ENCODE measurements at regions not wholly inside any gene's neighbourhood (a gene's known extent, or its start where the extent isn't known, plus 50 kb on each side); places are given as distances from the start of the nearest gene placed in this dataset.

DNA sequence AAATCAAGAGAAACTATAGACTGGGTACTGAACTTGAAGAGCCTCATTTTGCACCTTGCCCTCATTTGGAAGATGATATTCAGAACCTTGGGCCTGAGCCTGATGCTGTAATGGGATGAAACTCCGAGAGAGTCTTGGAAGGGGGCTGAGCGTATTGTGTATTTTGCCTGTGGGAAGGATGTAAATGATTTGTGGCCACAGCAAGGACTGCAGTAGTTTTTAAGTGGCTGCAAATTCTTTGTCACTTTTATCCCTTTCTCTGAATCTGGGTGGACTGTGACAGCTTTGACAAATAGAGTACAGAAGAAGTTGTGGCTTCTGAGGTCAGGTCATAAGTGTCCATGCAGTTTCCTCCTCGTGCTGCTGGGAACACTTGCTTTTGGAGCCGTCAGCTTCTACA lies 221.2 kb downstream of the ADRA2A start:
- H2BK12ac ChIP-seq (ENCODE audit: insufficient read length, low read depth, low read length): no peak overlapping the region
- no peak overlapping the region for H3K4me2 ChIP-seq (ENCODE audit: insufficient read depth, insufficient read length, low read length)
- TF ChIP-seq, protein P1, sequence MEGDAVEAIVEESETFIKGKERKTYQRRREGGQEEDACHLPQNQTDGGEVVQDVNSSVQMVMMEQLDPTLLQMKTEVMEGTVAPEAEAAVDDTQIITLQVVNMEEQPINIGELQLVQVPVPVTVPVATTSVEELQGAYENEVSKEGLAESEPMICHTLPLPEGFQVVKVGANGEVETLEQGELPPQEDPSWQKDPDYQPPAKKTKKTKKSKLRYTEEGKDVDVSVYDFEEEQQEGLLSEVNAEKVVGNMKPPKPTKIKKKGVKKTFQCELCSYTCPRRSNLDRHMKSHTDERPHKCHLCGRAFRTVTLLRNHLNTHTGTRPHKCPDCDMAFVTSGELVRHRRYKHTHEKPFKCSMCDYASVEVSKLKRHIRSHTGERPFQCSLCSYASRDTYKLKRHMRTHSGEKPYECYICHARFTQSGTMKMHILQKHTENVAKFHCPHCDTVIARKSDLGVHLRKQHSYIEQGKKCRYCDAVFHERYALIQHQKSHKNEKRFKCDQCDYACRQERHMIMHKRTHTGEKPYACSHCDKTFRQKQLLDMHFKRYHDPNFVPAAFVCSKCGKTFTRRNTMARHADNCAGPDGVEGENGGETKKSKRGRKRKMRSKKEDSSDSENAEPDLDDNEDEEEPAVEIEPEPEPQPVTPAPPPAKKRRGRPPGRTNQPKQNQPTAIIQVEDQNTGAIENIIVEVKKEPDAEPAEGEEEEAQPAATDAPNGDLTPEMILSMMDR (conservative IDR thresholded peaks at IDR 0.05): no peak
- H3K4ac ChIP-seq (ENCODE audit: low read depth, low read length): no peak overlapping the region
- no peaks in the 10 kb centered on the region for H3K79me1 ChIP-seq (ENCODE audit: insufficient read depth, low read depth, low read length, poor library complexity, severe bottlenecking)
- H3K56ac ChIP-seq (ENCODE audit: insufficient read length, low read depth, low read length): no peak overlapping the region
- no peaks in the 10 kb centered on the region for H3K9me3 Mint-ChIP-seq
- no peak overlapping the region for H3K27ac ChIP-seq (ENCODE audit: insufficient read length, low read depth, low read length)
- no peak overlapping the region for H2AK5ac ChIP-seq (ENCODE audit: insufficient read length, low read length)
- H3K27ac Mint-ChIP-seq: 0 out of 7 replicates have a peak overlapping the region, but pooled peaks of 1 of the 3 experiments have one; percentile 5
- no peak for DNase-seq
- H3K4me3 Mint-ChIP-seq: no peak overlapping the region
- H4K20me1 ChIP-seq (ENCODE audit: control insufficient read depth, insufficient read depth, insufficient read length): no peaks in the 10 kb centered on the region
- no peak overlapping the region for H2BK15ac ChIP-seq (ENCODE audit: low read depth, low read length)
- H3K36me3 Mint-ChIP-seq (ENCODE audit: insufficient read depth in 1 of 3, low read depth in 3 of 3): no peaks in the 10 kb centered on the region
- no peak overlapping the region for H3K23ac ChIP-seq (ENCODE audit: insufficient read length, low read depth, low read length)
- H4K5ac ChIP-seq (ENCODE audit: insufficient read length, low read depth, low read length): no peak overlapping the region
- no peak overlapping the region for H2BK20ac ChIP-seq (ENCODE audit: low read depth, low read length, poor library complexity, severe bottlenecking)
- H3K9me3 ChIP-seq (ENCODE audit: control insufficient read depth, low read depth, low read length): no peaks in the 10 kb centered on the region
- H4K91ac ChIP-seq (ENCODE audit: insufficient read length, low read depth, low read length): no peak overlapping the region
- peak overlapping the region; percentile 48 for H2AFZ ChIP-seq (ENCODE audit: low read length)
- H3K27me3 Mint-ChIP-seq (ENCODE audit: low read depth): peaks cover 1% of the 10 kb centered on the region; the same call in 1 of the 2 replicates
- H2BK5ac ChIP-seq (ENCODE audit: insufficient read length, low read length): no peak overlapping the region
- H3K23me2 ChIP-seq (ENCODE audit: insufficient read length, low read depth, low read length, poor library complexity, severe bottlenecking): no peaks in the 10 kb centered on the region
- no peak overlapping the region for H4K8ac ChIP-seq (replicated peaks; ENCODE audit: insufficient read length, low read depth, low read length)
- no peak overlapping the region; the same call in 1 of the 2 replicates for H3K14ac ChIP-seq (ENCODE audit: insufficient read depth, low read length)
- H3K79me2 ChIP-seq (ENCODE audit: insufficient read depth, low read length): no peaks in the 10 kb centered on the region
- no peaks in the 10 kb centered on the region for H3K27me3 ChIP-seq (ENCODE audit: insufficient read depth, low read length)
- H3T11ph ChIP-seq (ENCODE audit: low read length): no peak overlapping the region
- no peaks in the 10 kb centered on the region for H3K4me1 ChIP-seq (ENCODE audit: insufficient read depth, low read length)
- H2BK120ac ChIP-seq (ENCODE audit: low read depth, low read length, poor library complexity, severe bottlenecking): no peak overlapping the region
- no peak overlapping the region for H3K9ac ChIP-seq (ENCODE audit: extremely low read depth, insufficient read length, low read length)
- no peak overlapping the region for H3K18ac ChIP-seq (ENCODE audit: insufficient read length, low read depth, low read length)
- no CpG with 5 or more reads among the region's 4 CpGs for WGBS (ENCODE audit: extremely low coverage, insufficient read length, low lambda C conversion rate)
- peaks cover 6 to 10% of the 10 kb centered on the region in 2 experiments for H3K4me1 Mint-ChIP-seq
